RPMI8226 (cell line): ENCODE measurements at regions not wholly inside any gene's neighbourhood (a gene's known extent, or its start where the extent isn't known, plus 50 kb on each side); places are given as distances from the start of the nearest gene placed in this dataset.

ENCODE experiments used
- DNase-seq: peaks from one replicate; pipeline ENCODE4 v3.0.0-alpha.2; 2015

DNA sequence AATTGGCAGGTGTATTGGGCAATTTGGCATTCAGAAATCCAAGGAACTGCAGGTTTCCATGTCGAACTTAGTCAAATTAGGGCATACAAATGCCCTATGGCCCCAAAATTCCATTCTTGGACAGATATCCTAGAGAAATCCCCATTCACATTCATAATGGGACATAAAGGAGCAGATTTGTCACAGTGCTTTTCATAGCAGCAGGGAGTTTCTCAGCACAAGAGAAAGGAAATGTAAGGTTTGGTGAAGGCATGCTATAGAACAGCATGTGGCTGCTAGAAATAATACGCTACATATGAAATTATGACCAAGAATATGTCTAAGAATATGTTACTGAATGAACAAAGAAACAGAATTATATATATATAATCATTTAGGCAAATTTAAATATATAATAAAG is 437.5 kb upstream of the BOD1L1 start:
- no peak for DNase-seq

GRCh38 chr4:14065406-14065805 is 437.9 kb upstream of the BOD1L1 start:
- no peak for DNase-seq

- no peak for DNase-seq
Observed at GRCh38 chr4:14066979-14067378, 439.5 kb upstream of the BOD1L1 start.

DNA sequence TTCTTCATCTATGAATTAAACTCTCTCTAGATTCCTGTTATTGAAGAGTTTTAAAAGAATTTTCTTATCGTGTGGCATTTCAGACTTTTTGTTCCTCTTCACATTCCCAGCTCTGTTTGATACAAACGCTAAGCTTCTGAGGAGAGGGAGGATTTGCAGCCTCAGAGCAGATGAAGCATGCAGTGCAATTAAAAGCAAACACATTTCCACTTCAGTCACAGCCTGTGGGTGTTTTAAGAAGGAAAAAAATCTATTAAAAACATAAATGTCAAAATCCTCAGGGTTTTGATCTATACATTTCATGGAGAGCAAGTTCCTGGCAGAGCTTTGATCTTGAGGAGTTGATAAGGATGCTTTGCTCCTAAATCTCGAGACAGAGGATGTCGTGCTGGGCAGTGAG is 442.4 kb upstream of the BOD1L1 start:
- no peak for DNase-seq

GRCh38 chr4:14070289-14070880 is 442.9 kb upstream of the BOD1L1 start:
- no peak for DNase-seq

DNA sequence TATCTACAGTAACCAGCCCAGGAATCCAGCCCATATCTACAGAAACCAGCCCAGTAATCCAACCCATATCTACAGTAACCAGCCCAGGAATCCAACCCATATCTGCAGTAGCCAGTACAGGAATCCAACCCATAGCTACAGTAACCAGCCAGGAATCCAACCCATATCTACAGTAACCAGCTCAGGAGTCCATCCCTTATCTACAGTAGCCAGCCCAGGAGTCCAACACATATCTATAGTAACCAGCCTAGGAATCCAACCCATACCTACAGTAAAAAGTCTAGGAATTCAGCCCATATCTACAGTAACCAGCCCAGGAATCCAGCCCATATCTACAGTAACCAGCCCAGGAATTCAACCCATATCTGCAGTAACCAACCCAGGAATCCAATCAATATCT is 445.0 kb upstream of the BOD1L1 start:
- DNase-seq = no peak

- no peak for DNase-seq
Observed at GRCh38 chr4:14076776-14077175, 449.3 kb upstream of the BOD1L1 start.

GRCh38 chr4:14078326-14078725 is 450.8 kb upstream of the BOD1L1 start:
- DNase-seq = no peak

- DNase-seq = no peak
Observed at GRCh38 chr4:14079601-14080000, 452.1 kb upstream of the BOD1L1 start.

- DNase-seq = no peak
Observed at GRCh38 chr4:14083150-14083549, 455.6 kb upstream of the BOD1L1 start.

GRCh38 chr4:14084598-14084997 is 457.1 kb upstream of the BOD1L1 start:
- no peak for DNase-seq

DNA sequence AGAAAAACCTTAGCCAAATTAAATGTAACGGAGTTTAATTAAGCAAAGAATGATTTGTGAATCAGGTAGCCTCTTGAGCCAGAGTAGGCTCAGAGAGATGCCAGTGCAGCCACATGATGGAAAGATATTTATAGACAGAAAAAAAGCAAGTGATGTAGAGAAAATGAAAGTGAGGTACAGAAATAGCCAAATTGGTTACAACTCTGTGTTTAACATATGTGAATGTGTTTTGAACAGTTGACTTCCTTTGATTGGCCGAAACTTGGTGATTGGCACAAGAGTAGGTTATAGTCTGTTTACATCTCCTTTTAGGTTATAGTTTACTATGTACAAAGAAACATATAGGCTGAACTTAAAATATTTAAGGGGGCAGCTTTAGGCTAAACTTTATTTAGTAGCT is 459.9 kb upstream of the BOD1L1 start:
- DNase-seq = no peak

DNA sequence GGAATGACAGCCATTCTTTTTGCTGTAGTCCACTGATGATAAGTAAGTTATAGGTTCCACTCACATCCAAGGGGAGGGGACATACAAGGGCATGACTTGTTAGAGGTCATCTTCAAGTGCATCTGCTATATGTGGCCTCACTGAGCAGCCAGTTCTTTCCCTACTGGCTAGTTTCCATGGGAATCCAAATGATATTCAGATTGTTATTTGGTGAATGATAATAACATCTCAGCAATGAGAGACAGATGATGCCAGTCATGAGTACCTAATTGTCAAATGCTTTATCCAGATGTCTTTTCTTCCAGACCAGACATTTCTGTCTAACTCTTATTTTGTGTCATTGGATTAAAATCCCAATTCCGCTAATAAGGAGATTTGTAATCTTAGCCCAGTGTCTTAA is 460.4 kb upstream of the BOD1L1 start:
- no peak for DNase-seq

DNA sequence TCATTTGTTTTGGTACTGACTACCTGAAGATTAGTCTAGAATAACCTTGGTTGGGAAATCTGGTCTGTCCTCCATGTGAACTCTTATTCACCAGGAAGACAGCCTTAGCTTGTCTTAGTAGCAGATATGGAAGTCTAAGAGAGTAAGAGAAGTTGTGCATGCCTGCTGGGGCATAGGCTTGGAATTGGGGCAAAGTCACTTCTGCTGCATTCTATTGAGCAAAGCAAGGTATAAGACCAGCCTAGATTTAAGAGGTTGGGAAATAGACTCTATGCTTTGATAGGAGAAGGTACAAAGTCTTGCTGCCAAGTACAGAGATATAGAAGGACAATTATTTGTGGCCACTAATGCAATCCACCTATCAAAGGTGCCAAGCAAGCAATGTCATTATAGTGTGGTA is 464.0 kb upstream of the BOD1L1 start:
- DNase-seq = no peak

DNA sequence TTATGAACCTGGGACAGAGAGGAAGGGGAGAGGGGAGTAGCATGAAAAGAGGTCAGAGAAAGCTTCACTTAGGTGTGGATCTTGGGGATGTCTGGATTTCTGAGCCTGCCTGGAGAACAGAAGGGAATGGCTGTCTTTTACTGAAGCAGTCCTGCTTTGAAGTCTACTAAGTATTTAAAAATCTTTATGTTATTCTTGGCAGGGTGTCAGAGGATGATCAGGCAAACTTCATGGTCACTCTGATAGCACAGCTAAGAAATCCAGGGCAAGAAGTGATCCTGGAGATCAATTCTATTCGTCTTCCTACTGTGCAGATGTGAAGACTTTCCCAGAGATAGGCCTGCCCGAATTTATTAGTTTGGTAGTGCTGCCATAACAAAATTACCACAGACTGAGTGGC is 464.4 kb upstream of the BOD1L1 start:
- no peak for DNase-seq

DNA sequence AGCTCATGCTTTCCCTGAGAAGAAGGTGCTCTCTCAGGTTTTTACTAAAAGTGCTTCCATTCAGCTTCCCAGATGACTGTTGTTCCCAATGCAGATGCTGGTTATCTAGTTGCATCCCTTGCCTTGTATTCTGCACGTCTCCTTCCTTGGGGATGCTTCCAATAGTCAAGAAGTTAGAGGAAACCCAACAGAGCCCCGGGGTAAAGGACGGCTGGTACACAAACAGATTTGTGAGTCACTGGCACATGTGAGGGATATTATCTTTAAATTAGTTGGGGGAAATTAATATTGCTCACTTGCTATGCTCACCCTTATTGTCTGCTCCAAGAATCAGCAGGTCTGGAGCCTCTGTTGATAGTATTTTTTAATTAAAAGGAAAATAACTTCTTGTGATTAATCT is 465.2 kb upstream of the BOD1L1 start:
- DNase-seq = no peak

- DNase-seq = no peak
Observed at GRCh38 chr4:14095831-14096230, 468.3 kb upstream of the BOD1L1 start.

DNA sequence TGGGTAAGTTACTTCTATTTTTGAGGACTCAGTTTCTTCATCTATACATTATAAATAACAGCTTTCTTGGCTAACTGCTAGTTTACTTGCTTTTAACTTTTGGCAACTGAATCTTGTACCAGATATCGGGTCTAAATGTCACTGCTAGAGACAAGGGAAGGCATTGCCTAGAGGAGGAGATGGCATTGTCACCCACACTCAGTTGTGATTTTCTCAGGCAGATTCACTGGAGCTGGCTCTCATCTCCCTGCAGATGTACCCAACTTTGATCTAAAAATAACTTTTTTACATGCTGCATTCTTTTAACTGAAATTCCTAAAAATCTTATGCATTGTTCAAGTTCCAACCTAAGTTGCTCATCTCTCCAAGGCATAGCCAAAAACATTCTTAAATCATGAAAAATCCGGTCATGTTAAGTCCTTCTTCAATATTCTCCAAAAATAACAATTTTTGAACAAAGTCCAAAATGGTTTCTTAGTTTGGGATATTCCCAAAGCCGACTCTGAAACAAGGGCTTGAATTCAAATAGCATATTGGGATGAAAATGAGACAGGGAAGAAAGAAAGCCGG is 469.0 kb upstream of the BOD1L1 start:
- no peak for DNase-seq

- DNase-seq = no peak
Observed at GRCh38 chr4:14100349-14100748, 472.8 kb upstream of the BOD1L1 start.

- no peak for DNase-seq
Observed at GRCh38 chr4:14110407-14110806, 482.9 kb upstream of the BOD1L1 start.

- no peak for DNase-seq
Observed at GRCh38 chr4:14111730-14112181, 484.2 kb upstream of the BOD1L1 start.

GRCh38 chr4:14115106-14115505 is 487.6 kb upstream of the BOD1L1 start:
- DNase-seq = no peak

- DNase-seq = no peak
Observed at GRCh38 chr4:14117575-14118238, 490.2 kb upstream of the BOD1L1 start.

DNA sequence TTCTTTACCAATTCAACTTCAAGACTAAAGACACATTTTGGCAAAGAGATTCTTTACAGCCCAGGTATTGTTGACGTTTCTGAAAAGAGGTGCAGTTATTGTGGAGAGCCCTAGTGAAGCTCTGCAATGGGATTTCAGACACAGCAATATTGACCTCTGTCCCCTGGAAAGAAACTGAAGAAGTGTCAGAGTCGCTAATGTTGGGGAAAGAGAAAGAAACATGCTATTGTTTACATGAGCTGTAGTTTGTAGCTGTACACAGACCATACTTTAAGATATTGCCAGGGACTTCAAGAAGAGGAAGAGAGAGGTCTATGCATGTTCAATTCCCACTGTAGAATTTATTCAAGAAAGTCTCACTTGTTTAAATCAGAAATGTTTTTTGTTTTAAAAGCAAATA is 497.3 kb upstream of the BOD1L1 start:
- DNase-seq = no peak
